Omental fat pad (tissue), 3 donors: ENCODE measurements at regions not wholly inside any gene's neighbourhood (a gene's known extent, or its start where the extent isn't known, plus 50 kb on each side); places are given as distances from the start of the nearest gene placed in this dataset.

Experiments used
- ATAC-seq: fragments of 150-250 bp; one replicate; pipeline ENCODE4 v1.9.1; 2016; ENCODE audit warnings: mild to moderate bottlenecking, moderate library complexity; ENCODE audit not compliant: low FRiP score
- DNase-seq: peaks from one replicate; pipeline ENCODE4 v3.0.0-alpha.2; 2019; ENCODE audit warnings: low spot score
- CTCF ChIP-seq, 3 donors: fragments of 450-650 bp; IDR thresholded peaks; one replicate each; pipeline ENCODE4 v1.5.1; 2016 to 2017; ENCODE audit warnings: antibody characterized with exemption in 3 of 3, mild to moderate bottlenecking in 3 of 3, moderate library complexity in 2 of 3

- DNase-seq: no peak
Observed at GRCh38 chr10:131677671-131678070, 223.1 kb upstream of the PPP2R2D start.

GRCh38 chr10:131678171-131678570 is 222.6 kb upstream of the PPP2R2D start:
- DNase-seq: no peak
- ATAC-seq: no peak
- no peak for TF ChIP-seq CTCF (IDR thresholded peaks at IDR 0.05)

More at GRCh38 chr10:131677671-131678070, 223.1 kb upstream of the PPP2R2D start:
- no peak for ATAC-seq
- no peak for TF ChIP-seq CTCF (IDR thresholded peaks at IDR 0.05)

- DNase-seq (no peak), ATAC-seq (no peak)
- TF ChIP-seq CTCF (IDR thresholded peaks at IDR 0.05): no peak
Observed at GRCh38 chr10:131678613-131679012, 222.2 kb upstream of the PPP2R2D start.

GRCh38 chr10:131679926-131680325 is 220.9 kb upstream of the PPP2R2D start:
- no peak for ATAC-seq
- no peak for TF ChIP-seq CTCF (IDR thresholded peaks at IDR 0.05)
- no peak for DNase-seq

GRCh38 chr10:131681122-131681521 is 219.7 kb upstream of the PPP2R2D start:
- no peak for TF ChIP-seq CTCF (IDR thresholded peaks at IDR 0.05)
- no peak for DNase-seq
- no peak for ATAC-seq

- ATAC-seq (no peak), DNase-seq (no peak)
- no peak for TF ChIP-seq CTCF (IDR thresholded peaks at IDR 0.05)
Observed at GRCh38 chr10:131681656-131682055, 219.2 kb upstream of the PPP2R2D start.

GRCh38 chr10:131682271-131682962 is 218.4 kb upstream of the PPP2R2D start:
- DNase-seq (no peak), ATAC-seq (no peak)
- no peak for TF ChIP-seq CTCF (IDR thresholded peaks at IDR 0.05)
